ENCODE measurements at regions not wholly inside any gene's neighbourhood (a gene's known extent, or its start where the extent isn't known, plus 50 kb on each side); places are given as distances from the start of the nearest gene placed in this dataset.

DNA sequence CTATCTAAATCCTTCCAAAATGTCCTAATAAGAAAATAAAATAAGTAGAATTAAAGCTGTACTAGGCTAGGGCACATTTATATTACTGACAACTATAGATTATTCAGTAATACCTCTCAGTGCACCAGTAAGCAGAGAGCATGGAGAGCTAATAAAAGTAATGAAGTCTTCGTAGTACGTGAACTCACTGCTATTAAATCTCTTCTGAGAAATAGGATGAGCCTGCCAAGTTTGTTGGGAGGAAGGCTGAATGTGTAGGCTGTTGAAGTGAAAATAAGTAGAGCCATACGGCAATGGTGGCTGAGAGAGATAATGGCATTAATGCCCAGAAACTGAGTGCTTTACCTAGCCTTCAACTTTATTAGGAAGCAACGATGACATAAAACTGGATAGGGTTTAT lies 73.9 kb upstream of the NR5A2 start:
- intact Hi-C loops (cut with DNase I), result no loop called here
- no peak for DNase-seq

DNA sequence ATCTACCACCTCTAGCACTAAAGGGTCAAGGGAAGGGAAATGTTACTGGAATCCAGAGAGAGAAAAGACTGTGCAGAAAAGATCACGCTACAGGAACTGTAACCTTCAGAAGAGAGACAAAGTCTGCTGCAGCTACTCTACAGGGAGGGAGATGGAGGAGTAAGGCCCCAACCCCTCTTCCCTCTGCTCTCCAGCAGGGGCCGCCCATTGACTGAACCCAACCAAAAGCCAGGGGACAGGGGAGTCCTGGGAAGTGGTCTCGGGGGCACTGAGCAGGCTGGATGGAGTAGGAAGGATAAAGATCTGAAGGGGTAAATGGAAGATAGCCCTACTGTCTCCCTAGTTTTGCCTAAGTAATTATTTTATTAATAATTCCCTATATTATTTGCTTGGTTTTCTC lies 72.8 kb upstream of the NR5A2 start:
- DNase-seq, result no peak
- intact Hi-C loops (cut with DNase I), result no loop called here

DNA sequence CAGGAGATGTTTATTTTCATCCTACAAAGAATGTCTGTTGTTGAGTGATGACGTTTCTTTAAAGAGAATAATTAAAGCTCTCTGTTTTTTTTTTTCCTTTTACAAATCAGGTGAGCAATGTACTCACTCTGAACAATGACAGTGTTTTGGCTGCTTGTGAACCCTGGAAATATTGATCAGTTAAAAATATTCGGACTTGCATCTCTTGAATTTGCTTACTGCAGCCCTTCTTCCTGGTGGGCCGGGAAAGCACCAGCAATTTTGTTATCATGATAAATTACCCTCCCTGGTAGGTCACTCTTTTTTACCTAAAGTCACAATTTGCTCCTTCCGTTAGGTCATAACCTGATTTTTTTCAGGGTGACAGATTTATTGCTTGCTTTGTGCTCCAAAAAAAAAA lies 72.3 kb upstream of the NR5A2 start:
- no peak for DNase-seq
- intact Hi-C loops (cut with DNase I), result no loop called here

DNA sequence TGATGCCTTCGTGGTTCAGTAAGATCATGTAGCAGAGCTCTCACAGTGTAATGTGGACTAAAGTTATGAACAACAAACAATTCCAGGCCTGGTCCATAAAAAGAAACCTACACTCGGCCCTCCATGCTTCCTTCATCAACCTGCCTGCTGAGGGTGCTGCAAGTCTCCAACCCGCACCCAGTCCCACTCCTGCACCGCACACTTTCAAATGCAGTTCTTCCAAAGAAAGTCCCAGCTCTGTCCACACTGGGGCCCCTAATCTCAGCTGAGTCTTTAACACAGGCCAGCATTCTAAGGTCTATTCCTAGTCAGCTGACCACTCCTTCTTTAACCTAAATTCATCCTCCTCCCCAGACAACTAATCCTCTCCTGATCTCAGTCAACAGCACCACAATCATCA lies 71.5 kb upstream of the NR5A2 start:
- intact Hi-C loops (cut with DNase I), result no loop called here
- no peak for DNase-seq

DNA sequence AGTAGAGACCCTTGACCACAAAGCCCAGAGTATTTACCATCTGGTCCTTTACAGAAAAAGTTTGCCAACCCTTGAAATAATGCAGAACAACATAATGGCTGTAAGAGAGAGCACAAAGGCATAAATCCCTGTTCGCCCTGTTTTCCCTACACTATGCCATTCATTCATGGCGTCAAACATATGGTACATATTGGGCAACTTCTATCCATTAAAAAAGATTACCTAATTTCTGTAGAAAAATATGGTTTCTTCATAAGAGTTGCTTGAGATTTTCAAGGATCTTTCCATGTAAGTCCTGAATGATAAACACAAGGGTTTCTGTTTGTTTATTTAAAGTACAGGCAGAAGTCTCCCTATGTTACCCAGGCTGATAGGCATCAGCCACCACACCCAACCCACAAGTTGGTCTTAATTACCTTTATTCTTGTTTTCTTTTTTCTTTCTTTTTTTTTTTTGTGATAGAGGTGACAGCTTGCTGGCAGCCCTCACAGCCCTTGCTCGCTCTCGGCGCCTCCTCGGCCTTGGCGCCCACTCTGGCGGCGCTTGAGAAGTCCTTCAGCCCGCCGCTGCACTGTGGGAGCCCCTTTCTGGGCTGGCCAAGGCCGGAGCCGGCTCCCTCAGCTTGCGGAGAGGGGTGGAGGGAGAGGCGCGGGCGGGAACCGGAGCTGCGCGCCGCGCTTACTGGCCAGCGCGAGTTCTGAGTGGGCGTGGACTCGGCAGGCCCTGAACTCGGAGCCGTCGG lies 68.3 kb upstream of the NR5A2 start:
- DNase-seq, result no peak
- intact Hi-C loops (cut with DNase I), result no loop called here

DNA sequence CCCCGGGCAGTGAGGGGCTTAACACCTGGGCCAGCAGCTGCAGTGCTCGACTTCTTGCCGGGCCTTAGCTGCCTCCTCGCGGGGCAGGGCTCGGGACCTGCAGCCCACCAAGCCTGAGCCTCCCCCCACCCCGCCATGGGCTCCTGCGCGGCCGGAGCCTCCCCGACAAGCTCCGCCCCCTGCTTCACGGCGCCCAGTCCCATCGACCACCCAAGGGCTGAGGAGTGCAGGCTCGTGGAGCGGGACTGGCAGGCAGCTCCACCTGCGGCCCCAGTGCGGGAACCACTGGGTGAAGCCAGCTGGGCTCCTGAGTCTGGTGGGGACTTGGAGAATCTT lies 67.8 kb upstream of the NR5A2 start:
- DNase-seq, result no peak
- intact Hi-C loops (cut with DNase I), result no loop called here

DNA sequence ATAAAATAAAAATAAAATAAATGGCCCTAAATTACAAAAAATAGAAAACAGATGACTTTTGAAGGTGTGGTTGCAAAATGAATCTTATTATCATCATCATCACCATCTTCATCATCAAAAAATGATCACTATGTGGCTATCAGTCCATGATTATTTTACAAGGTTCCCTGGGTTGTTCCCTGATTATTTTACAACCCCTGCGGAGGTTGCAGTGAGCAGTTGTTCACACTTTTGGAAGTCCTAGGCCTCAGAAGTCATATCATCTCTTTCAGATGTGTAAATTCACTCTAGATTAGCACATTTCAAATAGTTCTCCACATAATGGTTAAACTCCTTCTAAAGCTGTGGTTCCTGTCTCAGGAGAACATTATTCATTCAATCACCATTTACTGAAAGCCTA lies 57.4 kb upstream of the NR5A2 start:
- DNase-seq, result no peak
- intact Hi-C loops (cut with DNase I), result no loop called here

DNA sequence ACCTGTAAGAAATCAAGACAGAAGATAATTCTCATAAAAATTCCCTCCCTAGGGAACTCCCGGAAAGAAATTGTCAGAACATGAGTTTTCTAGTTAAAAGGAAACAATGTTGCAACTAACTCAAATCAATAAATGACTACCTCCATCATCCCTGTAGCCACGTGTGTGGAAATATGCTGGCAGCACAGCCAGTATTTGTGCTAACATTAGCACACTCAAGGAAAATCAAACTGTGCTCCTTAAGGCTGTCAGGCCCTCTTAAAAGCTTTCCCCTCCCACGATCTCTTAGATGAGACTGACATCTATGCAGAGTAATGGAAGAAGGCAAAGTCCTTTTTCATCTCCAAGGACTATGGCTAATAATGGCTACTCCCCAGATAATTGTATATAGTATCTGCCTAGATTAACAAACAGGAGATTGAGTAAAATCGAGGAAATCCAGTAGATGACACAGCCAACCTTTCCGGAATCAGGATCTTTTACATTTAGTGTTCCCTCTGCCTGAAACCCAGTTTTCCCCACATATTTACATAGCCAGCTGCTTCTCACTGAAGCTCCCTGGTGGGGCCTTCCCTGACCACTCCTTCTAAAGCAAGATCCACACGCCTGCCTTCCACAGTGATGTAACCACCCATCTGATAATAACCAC lies 50.9 kb upstream of the NR5A2 start:
- intact Hi-C loops (cut with DNase I), result no loop called here

More for the DNA sequence above, 50.9 kb upstream of the NR5A2 start:
- DNase-seq, result peak in 11 of 42 donors; percentile 3 to 61 (median 18)
